Left colon (tissue), 2 donors: ENCODE measurements at regions not wholly inside any gene's neighbourhood (a gene's known extent, or its start where the extent isn't known, plus 50 kb on each side); places are given as distances from the start of the nearest gene placed in this dataset.
A peak's percentile ranks its signal among the peaks of the same experiment; 100 is the strongest.
"Not testable (repeated sequence)": the region's sequence is repeated elsewhere in the genome, so short reads cannot be mapped to it uniquely, and the experiment has no call there.

Experiments
- ATAC-seq: fragments of 200-7000 bp; cut with Tn5 transposase; one replicate; pipeline ENCODE4 v1.9.1; 2020; ENCODE audit warnings: mild to moderate bottlenecking, moderate library complexity
- DNase-seq, 2 donors: peaks; one replicate each; pipeline ENCODE4 v3.0.0-alpha.2; 2020
- intact Hi-C, 2 donors: fragments of 100-400 bp; cut with DNase I in 1 of 2; cut with micrococcal nuclease in 1 of 2; formaldehyde crosslinking; loops; one replicate each; pipeline versions ENCODE4 v1.11.2 to v1.14.0; 2022; cut with DNase I, micrococcal nuclease
- donor health status: DM: no; HTN: no; CAD: no.
- donor health status: DM: yes; HTN: yes; CAD: no.

- DNase-seq: no peak
- no peak for ATAC-seq
- intact Hi-C loops: no loop called here
Measured at GRCh38 chr6:131471331-131471730, 101.7 kb upstream of the ARG1 start.

- ATAC-seq: not testable (repeated sequence)
Measured at GRCh38 chr6:131473303-131473702, 99.7 kb upstream of the ARG1 start.

GRCh38 chr6:131476362-131476761, 96.7 kb upstream of the ARG1 start:
- peak; percentile 78 for ATAC-seq

More at GRCh38 chr6:131473303-131473702, 99.7 kb upstream of the ARG1 start:
- DNase-seq, intact Hi-C loops: not testable (repeated sequence)

DNA sequence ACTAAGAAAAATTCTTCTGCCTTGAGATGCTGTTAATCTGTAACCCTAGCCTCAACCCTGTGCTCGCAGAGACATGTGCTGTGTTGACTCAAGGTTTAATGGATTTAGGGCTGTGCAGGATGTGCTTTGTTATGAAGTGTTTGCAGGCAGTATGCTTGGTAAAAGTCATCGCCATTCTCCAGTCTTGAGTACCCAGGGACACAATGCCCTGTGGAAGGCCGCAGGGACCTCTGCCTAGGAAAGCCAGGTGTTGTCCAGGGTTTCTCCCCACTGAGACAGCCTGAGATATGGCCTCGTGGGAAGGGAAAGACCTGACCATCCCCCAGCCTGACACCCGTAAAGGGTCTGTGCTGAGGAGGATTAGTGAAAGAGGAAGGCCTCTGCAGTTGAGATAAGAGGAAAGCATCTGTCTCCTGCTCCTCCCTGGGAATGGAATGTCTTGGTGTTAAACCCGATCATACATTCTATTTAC, 94.2 kb upstream of the ARG1 start:
- peak; percentile 13 to 29 for DNase-seq
- ATAC-seq: peak; percentile 46
- intact Hi-C loops: not testable (repeated sequence)

More at GRCh38 chr6:131476362-131476761, 96.7 kb upstream of the ARG1 start:
- intact Hi-C loops: no loop called here
- no peak for DNase-seq

DNA sequence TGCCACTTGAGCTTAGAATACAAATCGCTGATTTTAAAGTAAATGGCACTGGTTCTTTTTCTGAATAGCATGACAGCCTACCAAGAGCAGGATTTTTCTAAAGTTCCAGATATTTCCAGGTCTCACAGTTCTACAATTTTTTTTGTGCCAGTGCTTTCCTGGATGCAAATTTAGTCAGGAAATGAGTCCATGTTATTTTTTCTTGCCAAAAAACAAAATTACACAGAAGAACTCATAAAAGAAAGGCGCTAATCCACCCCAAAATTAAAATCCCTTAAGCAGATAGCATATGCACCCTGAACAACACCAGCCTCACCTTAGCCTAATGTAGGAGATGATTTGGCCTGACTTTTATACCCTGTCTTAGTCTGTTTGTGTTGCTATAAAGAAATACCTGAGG, 86.4 kb upstream of the ARG1 start:
- ATAC-seq (no peak), DNase-seq (no peak)
- intact Hi-C loops: no loop called here

GRCh38 chr6:131488780-131489179, 84.2 kb upstream of the ARG1 start:
- DNase-seq (no peak), ATAC-seq (peak; percentile 73)
- intact Hi-C loops: no loop called here

- intact Hi-C loops: no loop called here
- DNase-seq: no peak
Measured at GRCh38 chr6:131490441-131490840, 82.6 kb upstream of the ARG1 start.

GRCh38 chr6:131492932-131493573, 80.0 kb upstream of the ARG1 start:
- DNase-seq: no peak
- ATAC-seq: no peak
- intact Hi-C loops: no loop called here

More at GRCh38 chr6:131490441-131490840, 82.6 kb upstream of the ARG1 start:
- ATAC-seq: no peak

DNA sequence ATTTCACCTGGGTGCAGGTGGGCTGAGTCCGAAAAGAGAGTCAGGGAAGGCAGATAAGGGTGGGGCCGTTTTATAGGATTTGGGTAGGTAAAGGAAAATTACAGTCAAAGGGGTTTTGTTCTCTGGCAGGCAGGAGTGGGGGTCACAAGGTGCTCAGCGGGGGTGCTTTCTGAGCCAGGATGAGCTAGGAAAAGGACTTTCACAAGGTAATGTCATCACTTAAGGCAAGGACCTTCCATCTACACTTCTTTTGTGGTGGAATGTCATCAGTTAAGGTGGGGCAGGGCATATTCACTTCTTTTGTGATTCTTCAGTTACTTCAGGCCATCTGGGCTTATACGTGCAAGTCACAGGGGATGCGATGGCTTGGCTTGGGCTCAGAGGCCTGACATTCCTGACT, 68.6 kb upstream of the ARG1 start:
- DNase-seq, ATAC-seq, intact Hi-C loops: not testable (repeated sequence)

DNA sequence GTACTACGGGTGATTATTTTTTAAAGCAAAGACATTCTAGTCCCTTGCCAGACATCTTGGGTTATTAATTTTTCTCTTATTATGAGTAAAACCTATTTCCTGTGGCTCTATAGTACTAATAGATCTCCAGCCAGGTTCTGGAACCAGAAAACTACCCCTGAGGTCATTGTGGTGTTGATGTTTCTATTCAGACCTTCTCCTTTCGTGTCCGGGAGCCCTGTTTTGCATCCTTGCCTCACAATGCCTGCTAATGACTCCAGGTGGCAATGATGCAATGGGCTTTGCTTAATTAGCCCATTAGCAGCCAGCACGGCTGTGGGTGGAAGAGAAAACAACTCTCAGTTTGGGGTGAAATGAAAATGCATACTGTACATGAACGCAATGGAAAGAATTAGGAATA, 62.9 kb upstream of the ARG1 start:
- intact Hi-C loops: no loop called here
- no peak for ATAC-seq
- DNase-seq: no peak

- no peak for ATAC-seq
- no peak for DNase-seq
- intact Hi-C loops: no loop called here
Measured at GRCh38 chr6:131510591-131510990, 62.4 kb upstream of the ARG1 start.

- ATAC-seq (peak; percentile 91), DNase-seq (peak in 1 of 2 donors; percentile 27)
- intact Hi-C loops: no loop called here
Measured at GRCh38 chr6:131519670-131520436, 53.2 kb upstream of the ARG1 start.
